ENCODE measurements at regions not wholly inside any gene's neighbourhood (a gene's known extent, or its start where the extent isn't known, plus 50 kb on each side); places are given as distances from the start of the nearest gene placed in this dataset.
"Not testable (repeated sequence)": the region's sequence is repeated elsewhere in the genome, so short reads cannot be mapped to it uniquely, and the experiment has no call there.

GRCh38 chr12:126899926-126900792 lies 1366.8 kb upstream of the TMEM132C start:
- no peak for DNase-seq

GRCh38 chr12:126903027-126903876 lies 1363.7 kb upstream of the TMEM132C start:
- no peak for DNase-seq

GRCh38 chr12:126905752-126906151 lies 1361.2 kb upstream of the TMEM132C start:
- DNase-seq = no peak

- no peak for DNase-seq
Measured at GRCh38 chr12:126907900-126908764, 1358.8 kb upstream of the TMEM132C start.

GRCh38 chr12:126908765-126909142 lies 1358.2 kb upstream of the TMEM132C start:
- no peak for DNase-seq

- DNase-seq = no peak
Measured at GRCh38 chr12:126910570-126910969, 1356.4 kb upstream of the TMEM132C start.

- DNase-seq = no peak
Measured at GRCh38 chr12:126912111-126912510, 1354.9 kb upstream of the TMEM132C start.

- DNase-seq = no peak
Measured at GRCh38 chr12:126914170-126914793, 1352.7 kb upstream of the TMEM132C start.

GRCh38 chr12:126915309-126915708 lies 1351.7 kb upstream of the TMEM132C start:
- DNase-seq = no peak

GRCh38 chr12:126926023-126926594 lies 1340.9 kb upstream of the TMEM132C start:
- no peak for DNase-seq

GRCh38 chr12:126930234-126930633 lies 1336.7 kb upstream of the TMEM132C start:
- no peak for DNase-seq

GRCh38 chr12:126932156-126932555 lies 1334.8 kb upstream of the TMEM132C start:
- no peak for DNase-seq

- no peak for DNase-seq
Measured at GRCh38 chr12:126935435-126935834, 1331.5 kb upstream of the TMEM132C start.

- no peak for DNase-seq
Measured at GRCh38 chr12:126936181-126936851, 1330.7 kb upstream of the TMEM132C start.

GRCh38 chr12:126937431-126937830 lies 1329.5 kb upstream of the TMEM132C start:
- no peak for DNase-seq

GRCh38 chr12:126944684-126945083 lies 1322.3 kb upstream of the TMEM132C start:
- no peak for DNase-seq

- not testable (repeated sequence) for DNase-seq
Measured at GRCh38 chr12:126946958-126947357, 1320.0 kb upstream of the TMEM132C start.

GRCh38 chr12:126949558-126949957 lies 1317.4 kb upstream of the TMEM132C start:
- DNase-seq = no peak

- no peak for DNase-seq
Measured at GRCh38 chr12:126950266-126950665, 1316.7 kb upstream of the TMEM132C start.

GRCh38 chr12:126952096-126953007 lies 1314.6 kb upstream of the TMEM132C start:
- DNase-seq = no peak
